Osteoblast (primary cell): ENCODE measurements at regions not wholly inside any gene's neighbourhood (a gene's known extent, or its start where the extent isn't known, plus 50 kb on each side); places are given as distances from the start of the nearest gene placed in this dataset.

Experiments used
- DNase-seq: peaks from one replicate; pipeline ENCODE4 v3.0.0; 2011; ENCODE audit warnings: low spot score, mixed read lengths; ENCODE audit not compliant: insufficient read length; ENCODE audit errors: missing footprints
- H2AFZ ChIP-seq: 2 replicates; pipeline ENCODE4 v1.6.0; 2011; ENCODE audit warnings: mild to moderate bottlenecking, low read length
- H3K27ac ChIP-seq: 2 replicates; pipeline ENCODE4 v1.5.1; 2011; ENCODE audit warnings: mild to moderate bottlenecking, low read depth, low read length, moderate library complexity
- H3K27me3 ChIP-seq: 2 replicates; pipeline ENCODE4 v1.6.0; 2012; ENCODE audit warnings: mild to moderate bottlenecking, control low read depth, inconsistent platforms, low read length, moderate library complexity; ENCODE audit not compliant: insufficient read depth
- H3K36me3 ChIP-seq: 2 replicates; pipeline ENCODE4 v1.5.1; 2011; ENCODE audit warnings: mild to moderate bottlenecking, low read length, control low read depth, moderate library complexity; ENCODE audit not compliant: insufficient read depth
- H3K4me1 ChIP-seq: 2 replicates; pipeline ENCODE4 v1.5.1; 2011; ENCODE audit warnings: mild to moderate bottlenecking, low read length, control low read depth, moderate library complexity; ENCODE audit not compliant: insufficient read depth
- H3K4me2 ChIP-seq: 2 replicates; pipeline ENCODE4 v1.6.0; 2011; ENCODE audit warnings: mild to moderate bottlenecking, low read length; ENCODE audit not compliant: insufficient read depth
- H3K4me3 ChIP-seq: fragments of 200-600 bp; sonication (generic); 3 replicates; pipeline ENCODE4 v1.5.1; 2012; ENCODE audit warnings: mild to moderate bottlenecking, low read length, inconsistent platforms; ENCODE audit not compliant: insufficient read depth
- H3K79me2 ChIP-seq: 2 replicates; pipeline ENCODE4 v1.6.0; 2012; ENCODE audit warnings: mild to moderate bottlenecking, low read length, control low read depth, inconsistent platforms; ENCODE audit not compliant: insufficient read depth
- H3K9me3 ChIP-seq: 2 replicates; pipeline ENCODE4 v1.5.1; 2011; ENCODE audit warnings: low read depth, low read length, control low read depth
- H4K20me1 ChIP-seq: 2 replicates; pipeline ENCODE4 v1.6.0; 2012; ENCODE audit warnings: mild to moderate bottlenecking, low read length, control low read depth; ENCODE audit not compliant: insufficient read depth
- TF ChIP-seq, protein P1 (sequence below): IDR thresholded peaks from 2 replicates; pipeline ENCODE4 v1.5.1; 2011; ENCODE audit warnings: mild to moderate bottlenecking, low read depth, low read length, moderate library complexity; ENCODE audit errors: extremely low read depth

DNA sequence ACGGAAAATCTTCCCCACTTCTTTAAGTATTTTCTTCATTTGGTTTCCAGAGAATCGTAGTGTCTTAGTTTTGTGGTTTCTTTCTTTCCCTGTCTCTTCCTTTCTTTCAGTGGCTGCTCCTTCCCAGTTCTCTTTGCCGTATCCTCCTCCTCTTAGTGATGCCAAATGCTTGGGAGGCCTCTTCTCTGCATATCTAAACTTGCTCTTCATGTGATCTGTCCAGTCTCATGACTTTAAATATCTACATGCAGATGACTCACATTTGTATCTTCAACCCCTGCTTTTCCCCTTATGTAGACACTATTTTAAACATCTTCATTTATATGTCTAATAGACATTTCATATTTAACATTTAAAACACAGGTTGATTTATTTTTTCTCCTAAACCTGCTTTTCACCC lies 149.2 kb downstream of the PTCSC3 start:
- Histone ChIP-seq H3K27me3 (no peaks in the 10 kb centered on the region), H3K36me3 (no peaks in the 10 kb centered on the region), H3K4me1 (no peaks in the 10 kb centered on the region), H3K9me3 (no peaks in the 10 kb centered on the region), H3K4me2 (no peak overlapping the region), H4K20me1 (no peaks in the 10 kb centered on the region), H2AFZ (no peak overlapping the region), H3K4me3 (no peak overlapping the region), H3K27ac (no peak overlapping the region), H3K79me2 (no peaks in the 10 kb centered on the region)
- TF ChIP-seq, protein P1, sequence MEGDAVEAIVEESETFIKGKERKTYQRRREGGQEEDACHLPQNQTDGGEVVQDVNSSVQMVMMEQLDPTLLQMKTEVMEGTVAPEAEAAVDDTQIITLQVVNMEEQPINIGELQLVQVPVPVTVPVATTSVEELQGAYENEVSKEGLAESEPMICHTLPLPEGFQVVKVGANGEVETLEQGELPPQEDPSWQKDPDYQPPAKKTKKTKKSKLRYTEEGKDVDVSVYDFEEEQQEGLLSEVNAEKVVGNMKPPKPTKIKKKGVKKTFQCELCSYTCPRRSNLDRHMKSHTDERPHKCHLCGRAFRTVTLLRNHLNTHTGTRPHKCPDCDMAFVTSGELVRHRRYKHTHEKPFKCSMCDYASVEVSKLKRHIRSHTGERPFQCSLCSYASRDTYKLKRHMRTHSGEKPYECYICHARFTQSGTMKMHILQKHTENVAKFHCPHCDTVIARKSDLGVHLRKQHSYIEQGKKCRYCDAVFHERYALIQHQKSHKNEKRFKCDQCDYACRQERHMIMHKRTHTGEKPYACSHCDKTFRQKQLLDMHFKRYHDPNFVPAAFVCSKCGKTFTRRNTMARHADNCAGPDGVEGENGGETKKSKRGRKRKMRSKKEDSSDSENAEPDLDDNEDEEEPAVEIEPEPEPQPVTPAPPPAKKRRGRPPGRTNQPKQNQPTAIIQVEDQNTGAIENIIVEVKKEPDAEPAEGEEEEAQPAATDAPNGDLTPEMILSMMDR: no peak
- DNase-seq: no peak

DNA sequence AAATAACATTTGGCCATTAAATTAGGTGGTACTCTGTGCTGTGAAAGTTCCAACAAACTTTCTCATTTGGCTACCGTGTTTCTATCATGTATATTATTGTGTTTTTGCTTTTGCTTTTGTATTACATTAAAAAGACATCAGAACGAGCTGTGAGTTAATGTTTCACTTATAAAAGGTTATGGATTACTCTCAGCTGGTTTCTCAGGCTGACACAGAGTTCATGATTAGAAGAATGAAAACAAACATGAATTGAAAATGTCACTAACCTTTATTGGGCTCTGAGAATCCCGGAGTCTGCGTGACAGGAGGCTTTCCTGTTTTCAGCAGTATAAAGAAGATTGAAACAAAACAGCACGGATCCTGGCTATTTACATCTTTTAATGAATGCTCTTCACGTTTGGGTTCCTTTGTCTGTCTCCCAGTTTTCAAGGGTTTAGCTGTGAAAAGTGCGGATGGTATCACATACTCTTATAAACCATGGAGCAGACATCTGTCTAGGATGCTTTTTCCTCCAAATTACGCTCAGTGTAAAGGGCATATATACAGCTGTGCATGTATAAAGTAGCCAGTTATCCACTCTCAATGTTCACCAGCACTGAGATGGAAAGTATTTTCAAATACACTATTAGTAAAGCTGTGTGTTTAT lies 153.6 kb downstream of the PTCSC3 start:
- no peak overlapping the region for H3K4me3 ChIP-seq
- H3K27me3 ChIP-seq: no peaks in the 10 kb centered on the region
- no peak overlapping the region for H3K4me2 ChIP-seq
- H3K4me1 ChIP-seq: no peaks in the 10 kb centered on the region
- DNase-seq: no peak
- H4K20me1 ChIP-seq: no peaks in the 10 kb centered on the region
- H2AFZ ChIP-seq: no peak overlapping the region
- TF ChIP-seq, protein P1: no peak
- no peak overlapping the region for H3K27ac ChIP-seq
- H3K79me2 ChIP-seq: no peaks in the 10 kb centered on the region
- H3K9me3 ChIP-seq: no peaks in the 10 kb centered on the region
- H3K36me3 ChIP-seq: no peaks in the 10 kb centered on the region

- no peaks in the 10 kb centered on the region for H3K79me2 ChIP-seq
- DNase-seq: no peak
- no peaks in the 10 kb centered on the region for H3K36me3 ChIP-seq
- H3K4me1 ChIP-seq: no peaks in the 10 kb centered on the region
- no peak overlapping the region for H3K4me2 ChIP-seq
- no peaks in the 10 kb centered on the region for H3K27me3 ChIP-seq
- H2AFZ ChIP-seq: no peak overlapping the region
- H3K4me3 ChIP-seq: no peak overlapping the region
- no peaks in the 10 kb centered on the region for H3K9me3 ChIP-seq
- H4K20me1 ChIP-seq: no peaks in the 10 kb centered on the region
- TF ChIP-seq, protein P1: no peak
- H3K27ac ChIP-seq: no peak overlapping the region
These were observed 154.8 kb downstream of the PTCSC3 start for GRCh38 chr14:36021591-36022320.

DNA sequence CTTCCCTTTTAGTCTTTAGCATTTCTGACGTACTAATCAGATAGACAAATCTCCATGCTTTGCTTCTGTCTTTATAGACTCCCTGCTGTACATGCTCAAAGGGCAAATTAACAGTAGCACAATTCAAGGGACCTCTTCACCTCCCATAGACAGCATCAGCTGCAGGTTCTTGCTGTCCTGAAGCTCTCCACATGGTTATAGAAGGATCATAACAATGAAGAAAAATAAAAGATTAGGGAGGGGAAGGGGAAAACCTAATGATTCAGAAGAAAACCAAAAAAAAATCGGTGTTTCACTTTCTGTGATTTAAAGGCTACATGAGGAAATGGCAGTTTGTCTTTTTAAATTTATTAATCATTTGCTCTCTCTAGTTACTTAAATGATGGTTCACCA lies 155.5 kb downstream of the PTCSC3 start:
- H2AFZ ChIP-seq: no peak overlapping the region
- H3K9me3 ChIP-seq: no peaks in the 10 kb centered on the region
- no peaks in the 10 kb centered on the region for H3K27me3 ChIP-seq
- H3K4me1 ChIP-seq: no peaks in the 10 kb centered on the region
- TF ChIP-seq, protein P1: no peak
- H4K20me1 ChIP-seq: no peaks in the 10 kb centered on the region
- DNase-seq: no peak
- no peak overlapping the region for H3K4me3 ChIP-seq
- no peak overlapping the region for H3K27ac ChIP-seq
- H3K36me3 ChIP-seq: no peaks in the 10 kb centered on the region
- H3K79me2 ChIP-seq: no peaks in the 10 kb centered on the region
- no peak overlapping the region for H3K4me2 ChIP-seq
